Activated T-cell treated with anti-CD3 and anti-CD28 coated beads, Interleukin-2, amount 50 U/mL, for 24 hours (primary cell): ENCODE measurements at regions not wholly inside any gene's neighbourhood (a gene's known extent, or its start where the extent isn't known, plus 50 kb on each side); places are given as distances from the start of the nearest gene placed in this dataset.

Experiments used
- DNase-seq: peaks from one replicate; pipeline ENCODE4 v3.0.0-alpha.2; 2020
- H3K27ac Mint-ChIP-seq: 2 replicates; pipeline ENCODE4 v1.8.0; 2020; ENCODE audit warnings: mild to moderate bottlenecking, mixed read lengths
- H3K27me3 Mint-ChIP-seq: 2 replicates; pipeline ENCODE4 v1.8.0; 2020; ENCODE audit warnings: mixed read lengths
- H3K36me3 Mint-ChIP-seq: 2 replicates; pipeline ENCODE4 v1.8.0; 2020; ENCODE audit warnings: low read depth, mixed read lengths
- H3K4me1 Mint-ChIP-seq: 2 replicates; pipeline ENCODE4 v1.8.0; 2020; ENCODE audit warnings: low read depth, mixed read lengths
- H3K4me3 Mint-ChIP-seq: 2 replicates; pipeline ENCODE4 v1.8.0; 2020; ENCODE audit warnings: mild to moderate bottlenecking, moderate library complexity, mixed read lengths
- H3K9me3 Mint-ChIP-seq: 2 replicates; pipeline ENCODE4 v1.8.0; 2020; ENCODE audit warnings: mixed read lengths

DNA sequence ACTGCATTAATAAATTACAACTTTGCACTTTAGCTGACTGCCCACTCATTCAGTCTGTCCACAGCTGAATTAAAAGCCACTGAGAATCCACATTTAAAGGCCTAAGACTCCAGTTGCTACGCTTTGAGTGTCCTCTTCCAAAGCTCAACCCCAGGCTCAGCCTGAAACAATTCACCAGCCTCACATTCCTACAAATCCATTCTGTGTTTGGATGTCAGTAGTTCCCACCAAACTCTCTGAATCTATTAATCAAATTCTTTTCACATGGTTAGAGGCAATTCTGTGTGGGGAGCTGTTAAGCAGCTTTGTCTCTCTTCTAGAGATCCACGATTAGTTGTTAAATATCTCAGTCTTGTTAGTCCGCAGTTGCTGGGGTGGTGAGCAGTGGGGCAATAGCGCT is 116.8 kb upstream of the UBE2E2 start:
- no peak for DNase-seq
- Mint-ChIP-seq H3K27ac (no peak overlapping the region), H3K27me3 (no peaks in the 10 kb centered on the region), H3K36me3 (no peaks in the 10 kb centered on the region), H3K4me3 (no peak overlapping the region), H3K4me1 (no peaks in the 10 kb centered on the region), H3K9me3 (no peaks in the 10 kb centered on the region)

DNA sequence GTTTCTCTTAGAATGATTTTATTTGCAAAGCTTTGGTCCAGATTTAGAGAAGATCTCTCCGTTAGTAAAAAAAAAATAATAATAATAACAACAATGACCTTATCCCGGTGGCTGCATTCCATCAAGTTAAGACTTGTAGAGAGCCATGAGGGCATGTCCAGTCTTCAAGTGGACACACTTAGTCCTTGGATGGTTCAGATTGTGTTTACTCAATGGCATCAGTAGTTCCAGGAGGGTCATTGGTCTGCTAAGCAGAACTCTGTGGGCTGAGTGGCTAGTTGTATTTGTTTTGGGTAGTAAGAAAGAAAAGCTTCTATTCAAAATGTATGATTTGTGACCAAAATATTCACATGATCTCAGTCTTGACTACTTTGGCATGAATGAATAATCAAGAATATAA is 116.3 kb upstream of the UBE2E2 start:
- Mint-ChIP-seq H3K27me3 (no peaks in the 10 kb centered on the region), H3K27ac (no peak overlapping the region), H3K4me1 (no peaks in the 10 kb centered on the region), H3K4me3 (no peak overlapping the region), H3K9me3 (no peaks in the 10 kb centered on the region), H3K36me3 (no peaks in the 10 kb centered on the region)
- no peak for DNase-seq

DNA sequence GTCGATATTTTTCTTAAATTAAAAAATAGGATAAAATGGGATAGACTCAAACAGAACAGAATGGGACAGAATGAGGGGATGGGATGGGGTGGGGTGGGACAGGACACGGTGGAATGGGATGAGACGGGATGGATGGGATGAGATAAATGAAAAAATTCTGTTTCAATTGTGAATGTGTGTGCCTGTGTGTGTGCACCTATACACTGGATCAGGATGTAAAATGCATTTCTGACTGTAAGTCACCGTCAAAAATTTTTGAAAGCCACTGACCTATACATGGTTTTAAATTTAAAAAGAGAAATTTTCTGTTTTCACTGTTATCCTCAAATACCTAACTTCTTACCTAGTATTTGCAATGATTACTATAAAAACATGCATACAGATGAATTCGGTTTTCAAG is 108.7 kb upstream of the UBE2E2 start:
- DNase-seq, result no peak
- H3K27ac Mint-ChIP-seq, result no peak overlapping the region
- H3K4me3 Mint-ChIP-seq, result no peak overlapping the region
- H3K9me3 Mint-ChIP-seq, result no peaks in the 10 kb centered on the region
- H3K27me3 Mint-ChIP-seq, result no peaks in the 10 kb centered on the region
- no peaks in the 10 kb centered on the region for H3K36me3 Mint-ChIP-seq
- H3K4me1 Mint-ChIP-seq, result no peaks in the 10 kb centered on the region

DNA sequence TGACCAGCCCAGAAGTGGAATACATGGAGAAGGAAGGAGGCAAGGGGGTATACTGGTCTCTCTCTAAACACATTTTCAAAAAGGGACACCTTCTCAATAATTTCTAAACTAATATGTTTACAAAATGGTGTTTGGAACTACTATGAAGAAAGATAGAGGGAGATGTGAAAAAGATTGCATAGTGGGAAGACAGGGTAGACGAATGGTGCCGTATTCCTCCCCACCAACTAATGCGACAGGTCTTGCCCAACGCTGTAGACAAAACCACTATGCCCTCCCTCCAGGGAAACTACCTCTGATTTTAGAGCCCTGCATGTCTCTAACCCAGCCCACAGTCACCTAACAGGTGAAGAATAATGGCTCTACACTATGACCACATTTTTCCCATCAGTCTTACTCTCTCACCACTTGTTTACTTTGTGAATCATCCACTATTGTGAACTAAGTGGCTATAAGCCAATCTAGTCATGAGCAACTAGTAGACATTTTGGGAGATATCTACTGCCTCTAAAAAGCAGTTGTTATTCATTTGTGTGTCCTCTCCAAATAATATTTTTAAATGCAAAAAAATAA is 108.2 kb upstream of the UBE2E2 start:
- no peaks in the 10 kb centered on the region for H3K4me1 Mint-ChIP-seq
- DNase-seq, result no peak
- no peaks in the 10 kb centered on the region for H3K27me3 Mint-ChIP-seq
- H3K9me3 Mint-ChIP-seq, result no peaks in the 10 kb centered on the region
- H3K27ac Mint-ChIP-seq, result no peak overlapping the region
- no peaks in the 10 kb centered on the region for H3K36me3 Mint-ChIP-seq
- H3K4me3 Mint-ChIP-seq, result no peak overlapping the region

DNA sequence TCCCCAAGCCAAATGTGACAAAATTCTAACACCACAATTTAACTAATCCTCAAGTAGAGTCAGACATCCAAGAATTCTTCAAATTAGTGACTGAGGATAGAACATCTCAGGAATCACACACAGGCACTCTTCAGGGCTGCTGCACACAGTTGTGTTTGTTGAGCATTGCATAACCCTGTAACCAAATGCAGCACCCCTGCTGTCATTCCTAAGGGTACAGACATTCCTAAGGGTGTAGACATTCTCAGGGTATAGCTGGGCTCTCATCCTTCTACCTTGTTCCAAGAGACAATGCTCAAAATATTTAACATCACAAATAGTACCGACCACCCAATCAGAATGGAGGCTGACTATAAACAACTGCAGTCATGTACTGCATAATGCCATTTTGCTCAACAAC is 107.1 kb upstream of the UBE2E2 start:
- no peak overlapping the region for H3K4me3 Mint-ChIP-seq

DNA sequence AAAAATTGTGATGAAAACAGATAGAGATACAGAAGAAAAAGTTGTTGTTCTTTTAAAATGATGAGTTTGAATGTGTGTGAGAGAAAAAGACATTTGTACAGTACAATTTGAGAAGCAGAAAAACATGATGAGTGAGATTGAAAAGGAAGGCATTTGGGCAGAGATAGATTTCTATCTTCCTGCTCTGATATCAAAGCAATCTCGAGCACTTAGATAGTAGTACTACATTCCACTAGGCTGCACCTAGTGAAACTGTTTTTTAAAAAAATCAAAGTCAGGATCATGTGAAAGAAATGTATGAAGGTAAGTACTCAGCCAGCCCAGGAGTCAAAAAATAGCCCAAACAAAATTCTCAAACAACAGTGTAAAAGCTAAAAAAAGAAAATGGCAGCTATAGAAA is 104.1 kb upstream of the UBE2E2 start:
- no peaks in the 10 kb centered on the region for H3K4me1 Mint-ChIP-seq
- no peaks in the 10 kb centered on the region for H3K27me3 Mint-ChIP-seq
- no peaks in the 10 kb centered on the region for H3K36me3 Mint-ChIP-seq
- no peaks in the 10 kb centered on the region for H3K9me3 Mint-ChIP-seq
- no peak overlapping the region for H3K4me3 Mint-ChIP-seq
- DNase-seq, result no peak
- no peak overlapping the region for H3K27ac Mint-ChIP-seq

More for the DNA sequence above, 107.1 kb upstream of the UBE2E2 start:
- H3K36me3 Mint-ChIP-seq, result no peaks in the 10 kb centered on the region
- no peak for DNase-seq
- H3K27ac Mint-ChIP-seq, result no peak overlapping the region
- no peaks in the 10 kb centered on the region for H3K4me1 Mint-ChIP-seq
- H3K27me3 Mint-ChIP-seq, result no peaks in the 10 kb centered on the region
- H3K9me3 Mint-ChIP-seq, result no peaks in the 10 kb centered on the region

DNA sequence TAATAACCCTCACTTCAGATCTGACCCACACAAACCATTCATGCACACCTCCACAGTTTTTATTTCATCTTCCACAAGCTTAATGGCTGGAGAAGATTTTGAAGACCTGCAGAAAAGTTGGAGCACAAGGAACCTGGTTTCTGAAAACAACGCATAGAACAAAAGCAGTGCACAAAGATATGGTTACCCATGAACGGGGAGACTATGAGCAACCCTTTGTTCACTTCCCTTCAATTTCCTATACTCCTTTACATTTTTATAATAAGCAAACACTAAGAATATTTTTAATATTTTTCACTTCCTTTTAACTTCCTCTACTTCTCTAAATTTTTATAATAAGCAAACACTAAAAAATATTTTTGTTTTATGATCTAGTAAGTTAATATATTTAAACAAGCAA is 103.5 kb upstream of the UBE2E2 start:
- Mint-ChIP-seq H3K4me1 (no peaks in the 10 kb centered on the region), H3K4me3 (no peak overlapping the region), H3K36me3 (no peaks in the 10 kb centered on the region), H3K27me3 (no peaks in the 10 kb centered on the region), H3K27ac (no peak overlapping the region), H3K9me3 (no peaks in the 10 kb centered on the region)
- DNase-seq, result no peak

DNA sequence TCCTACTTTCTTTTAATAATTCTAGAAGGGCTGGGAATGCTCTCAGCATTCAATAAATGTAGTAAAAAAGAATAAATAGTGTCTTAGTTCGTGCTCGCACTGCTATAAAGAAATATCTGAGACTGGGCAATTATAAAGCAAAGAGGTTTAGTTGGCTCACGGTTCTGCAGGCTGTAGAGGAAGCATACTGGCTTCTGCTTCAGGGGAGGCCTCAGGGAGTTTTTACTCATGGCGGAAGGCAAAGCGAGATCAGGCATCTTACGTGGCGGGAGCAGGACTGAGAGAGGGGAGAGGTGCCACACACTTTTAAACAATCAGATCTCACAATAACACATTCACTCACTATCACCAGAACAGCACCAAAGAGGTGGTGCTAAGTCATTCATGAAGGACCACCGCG is 103.0 kb upstream of the UBE2E2 start:
- H3K9me3 Mint-ChIP-seq, result no peaks in the 10 kb centered on the region
- no peak for DNase-seq
- no peaks in the 10 kb centered on the region for H3K4me1 Mint-ChIP-seq
- H3K4me3 Mint-ChIP-seq, result no peak overlapping the region
- H3K36me3 Mint-ChIP-seq, result no peaks in the 10 kb centered on the region
- no peak overlapping the region for H3K27ac Mint-ChIP-seq
- H3K27me3 Mint-ChIP-seq, result no peaks in the 10 kb centered on the region

DNA sequence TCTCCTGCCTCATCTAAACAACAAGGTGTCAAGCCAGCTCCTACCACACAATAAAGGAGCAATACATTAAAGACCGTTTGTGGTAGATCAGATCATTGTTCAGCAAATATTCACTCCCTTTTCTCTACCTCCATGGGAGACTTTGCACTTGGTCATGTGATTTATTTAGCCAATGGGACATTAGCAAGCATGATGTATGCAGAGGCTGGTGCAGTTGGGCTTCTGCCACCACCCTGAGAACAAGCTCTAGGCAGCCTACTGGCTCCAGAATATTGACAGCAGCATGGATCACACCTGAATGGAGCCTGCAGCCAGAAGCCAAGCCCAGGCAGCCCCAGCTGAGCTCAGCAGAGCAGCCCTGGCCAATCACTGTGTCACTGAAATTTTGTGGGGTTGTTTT is 99.4 kb upstream of the UBE2E2 start:
- H3K27me3 Mint-ChIP-seq, result no peaks in the 10 kb centered on the region

DNA sequence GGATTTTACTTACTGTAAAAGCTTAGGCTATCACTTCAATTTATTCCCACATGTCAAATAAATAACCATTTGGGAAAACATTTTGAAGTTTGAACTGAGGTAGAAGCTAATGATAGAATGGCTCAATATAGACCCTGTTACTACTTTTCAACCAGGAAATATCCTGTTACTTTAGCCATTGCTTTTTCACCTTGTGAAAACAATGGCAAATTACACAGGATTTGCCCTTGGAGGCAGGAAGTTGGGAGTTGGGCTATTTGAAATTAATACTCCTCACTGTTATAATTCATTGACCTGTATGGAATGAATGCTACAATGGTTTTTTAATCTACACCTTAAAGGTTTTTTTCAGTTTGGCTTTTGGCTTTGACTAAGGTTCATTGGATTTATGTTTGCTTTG is 98.1 kb upstream of the UBE2E2 start:
- Mint-ChIP-seq H3K27ac (no peak overlapping the region), H3K4me3 (no peak overlapping the region), H3K27me3 (no peaks in the 10 kb centered on the region), H3K36me3 (no peaks in the 10 kb centered on the region), H3K9me3 (no peaks in the 10 kb centered on the region), H3K4me1 (no peaks in the 10 kb centered on the region)
- no peak for DNase-seq

More for the DNA sequence above, 99.4 kb upstream of the UBE2E2 start:
- Mint-ChIP-seq H3K4me3 (no peak overlapping the region), H3K27ac (no peak overlapping the region), H3K9me3 (no peaks in the 10 kb centered on the region), H3K4me1 (no peaks in the 10 kb centered on the region), H3K36me3 (no peaks in the 10 kb centered on the region)
- DNase-seq, result no peak

DNA sequence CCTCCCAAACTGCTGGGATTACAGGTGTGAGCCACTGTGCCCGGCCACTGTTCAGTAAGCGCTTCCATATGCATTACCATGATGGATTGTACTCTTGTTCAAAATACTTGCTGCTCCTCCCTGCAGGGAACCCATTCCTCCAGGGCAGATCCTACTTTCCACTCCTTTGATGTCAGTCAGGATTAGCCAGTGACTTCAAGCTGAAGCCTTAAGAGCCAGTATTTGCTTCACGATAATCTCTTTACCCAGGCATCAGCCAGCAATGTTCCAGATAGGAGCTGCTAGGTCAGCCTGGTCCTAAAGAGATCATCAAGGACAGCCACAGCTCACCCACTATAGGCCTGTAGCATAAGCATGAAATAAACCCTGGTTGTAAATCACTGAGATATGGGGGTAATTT is 96.5 kb upstream of the UBE2E2 start:
- Mint-ChIP-seq H3K27ac (no peak overlapping the region), H3K36me3 (no peaks in the 10 kb centered on the region), H3K4me3 (no peak overlapping the region), H3K9me3 (no peaks in the 10 kb centered on the region), H3K4me1 (no peaks in the 10 kb centered on the region), H3K27me3 (no peaks in the 10 kb centered on the region)
- DNase-seq, result no peak

DNA sequence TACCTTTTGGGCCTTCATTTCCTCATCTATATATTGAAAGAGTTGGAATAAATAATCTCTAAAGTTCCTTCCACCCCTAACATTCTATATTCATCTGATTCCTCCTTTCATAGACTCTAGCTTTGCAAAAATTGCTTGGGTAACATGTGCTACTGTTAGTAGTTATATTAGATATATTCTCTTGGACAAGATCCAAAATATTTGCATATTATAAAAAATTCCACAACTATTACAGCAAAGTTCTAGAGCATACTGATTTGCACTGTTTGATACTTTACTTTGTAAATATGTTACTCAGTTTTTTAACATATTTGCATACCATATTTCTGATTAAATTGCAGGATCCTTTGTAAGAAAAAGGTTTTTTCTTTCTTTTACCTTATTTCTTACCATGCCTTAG is 95.9 kb upstream of the UBE2E2 start:
- Mint-ChIP-seq H3K4me1 (no peaks in the 10 kb centered on the region), H3K36me3 (no peaks in the 10 kb centered on the region), H3K27me3 (no peaks in the 10 kb centered on the region), H3K9me3 (no peaks in the 10 kb centered on the region), H3K27ac (no peak overlapping the region), H3K4me3 (no peak overlapping the region)
- no peak for DNase-seq

DNA sequence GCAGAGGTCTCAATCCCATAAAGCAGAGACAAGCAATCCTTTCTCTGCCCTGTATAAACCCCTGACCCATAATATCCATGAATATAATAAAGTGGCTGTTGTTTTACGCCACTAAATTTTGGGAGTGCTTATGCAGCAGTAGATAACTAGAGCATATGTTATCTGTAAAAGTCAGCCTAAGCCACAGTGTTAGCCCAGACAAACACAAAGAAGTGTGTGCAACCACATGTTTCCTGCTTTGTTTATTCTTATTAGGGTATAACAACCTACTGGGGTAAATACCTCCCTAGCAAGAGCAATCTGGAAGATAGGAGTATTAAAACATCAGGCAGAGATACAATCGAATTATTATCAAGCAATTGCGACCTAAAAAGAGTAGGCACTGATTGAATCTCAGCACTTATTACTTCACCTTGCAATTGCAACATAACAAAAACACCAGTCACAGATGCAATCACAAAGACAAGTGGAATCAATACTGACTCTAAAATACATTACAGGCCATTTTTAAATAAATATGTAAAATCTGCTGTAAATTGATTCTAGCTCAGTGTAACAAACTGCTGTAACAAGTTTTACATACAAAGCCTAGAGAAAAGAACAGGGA is 94.6 kb upstream of the UBE2E2 start:
- Mint-ChIP-seq H3K4me3 (no peak overlapping the region), H3K4me1 (no peaks in the 10 kb centered on the region), H3K27ac (no peak overlapping the region), H3K9me3 (no peaks in the 10 kb centered on the region), H3K27me3 (no peaks in the 10 kb centered on the region), H3K36me3 (no peaks in the 10 kb centered on the region)
- no peak for DNase-seq

DNA sequence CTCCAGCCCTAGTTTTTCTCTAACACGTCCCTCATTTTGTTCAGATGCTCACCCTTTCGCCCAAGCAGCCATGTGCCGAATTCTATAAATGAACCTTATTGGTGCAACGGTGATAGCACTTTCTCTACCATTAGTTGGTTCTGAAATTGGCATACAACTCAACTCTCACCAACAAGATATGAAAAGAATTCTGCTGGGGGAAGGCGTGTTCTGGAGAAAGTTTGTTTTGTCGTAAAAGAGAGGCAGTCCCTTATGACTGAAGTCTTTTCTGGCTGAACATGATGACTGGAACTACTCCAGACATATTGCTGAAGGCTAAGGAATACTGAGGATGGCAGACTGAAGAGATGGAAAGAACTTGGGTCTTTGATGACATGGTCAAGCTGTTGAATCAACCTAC is 91.8 kb upstream of the UBE2E2 start:
- no peaks in the 10 kb centered on the region for H3K27me3 Mint-ChIP-seq
- no peak overlapping the region for H3K27ac Mint-ChIP-seq
- no peaks in the 10 kb centered on the region for H3K9me3 Mint-ChIP-seq
- no peak for DNase-seq
- H3K4me1 Mint-ChIP-seq, result peaks cover 2% of the 10 kb centered on the region
- no peak overlapping the region for H3K4me3 Mint-ChIP-seq
- no peaks in the 10 kb centered on the region for H3K36me3 Mint-ChIP-seq

DNA sequence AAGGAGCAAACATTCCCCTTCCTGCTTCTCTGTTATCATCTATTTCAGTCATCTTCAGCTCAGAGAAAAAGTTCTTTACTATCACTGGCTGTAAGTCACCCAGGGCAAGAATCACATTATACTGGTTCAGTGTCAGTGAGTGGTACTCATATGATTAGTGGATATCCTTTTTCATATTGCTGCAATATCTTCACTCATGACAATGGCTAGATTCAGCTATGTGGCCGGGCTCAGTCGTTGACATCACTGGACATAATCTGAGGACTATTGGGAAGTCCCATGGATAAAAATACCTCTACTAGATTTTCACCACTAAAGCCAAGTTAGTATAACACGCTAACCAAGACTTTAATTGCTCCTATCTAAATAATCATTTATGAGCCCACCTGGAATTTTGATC is 91.3 kb upstream of the UBE2E2 start:
- H3K9me3 Mint-ChIP-seq, result no peaks in the 10 kb centered on the region
- H3K36me3 Mint-ChIP-seq, result no peaks in the 10 kb centered on the region
- DNase-seq, result no peak
- H3K4me3 Mint-ChIP-seq, result no peak overlapping the region
- no peaks in the 10 kb centered on the region for H3K27me3 Mint-ChIP-seq
- H3K4me1 Mint-ChIP-seq, result peaks cover 2% of the 10 kb centered on the region
- no peak overlapping the region for H3K27ac Mint-ChIP-seq

DNA sequence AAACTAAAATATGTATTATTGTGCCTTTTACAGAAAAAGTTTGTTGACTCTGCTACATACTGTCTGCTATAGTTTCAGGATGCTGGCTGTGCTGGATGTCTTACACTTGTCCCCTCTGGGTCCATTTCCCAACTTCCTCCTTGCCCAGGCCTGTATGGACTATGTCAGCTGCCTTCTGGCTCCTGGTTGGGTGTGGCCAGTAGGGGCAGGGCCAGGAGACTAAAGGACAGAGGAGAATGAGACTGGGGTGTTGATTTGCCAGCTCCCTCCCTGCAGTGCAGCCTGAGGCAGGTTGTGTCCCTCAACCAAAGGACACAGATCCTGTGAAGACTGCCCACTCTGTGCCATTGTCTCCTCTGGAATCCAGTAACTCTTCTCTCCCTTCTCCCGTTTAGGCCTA is 90.6 kb upstream of the UBE2E2 start:
- H3K27me3 Mint-ChIP-seq, result no peaks in the 10 kb centered on the region

More for the DNA sequence above, 90.6 kb upstream of the UBE2E2 start:
- H3K4me1 Mint-ChIP-seq, result peaks cover 2% of the 10 kb centered on the region
- no peak overlapping the region for H3K4me3 Mint-ChIP-seq
- H3K36me3 Mint-ChIP-seq, result no peaks in the 10 kb centered on the region
- DNase-seq, result no peak
- H3K27ac Mint-ChIP-seq, result no peak overlapping the region
- H3K9me3 Mint-ChIP-seq, result no peaks in the 10 kb centered on the region
